Lower leg skin (tissue), 4 donors: ENCODE measurements at regions not wholly inside any gene's neighbourhood (a gene's known extent, or its start where the extent isn't known, plus 50 kb on each side); places are given as distances from the start of the nearest gene placed in this dataset.
"Not testable (repeated sequence)": the region's sequence is repeated elsewhere in the genome, so short reads cannot be mapped to it uniquely, and the experiment has no call there.

Experiments
- DNase-seq, 2 donors: peaks; one replicate each; pipeline ENCODE4 v3.0.0-alpha.2; 2019; ENCODE audit warnings: low spot score in 2 of 2
- H3K4me3 ChIP-seq: fragments of 200-600 bp; sonication (generic); 2 replicates; pipeline ENCODE4 v1.5.1; 2017; ENCODE audit warnings: mild to moderate bottlenecking, low read depth; ENCODE audit not compliant: poor library complexity, severe bottlenecking
- CTCF ChIP-seq, 3 donors: fragments of 450-650 bp; IDR thresholded peaks; one replicate each; pipeline ENCODE4 v1.5.1; 2016; ENCODE audit warnings: antibody characterized with exemption in 3 of 3, mild to moderate bottlenecking in 3 of 3, moderate library complexity in 2 of 3
- POLR2A ChIP-seq, 2 donors: fragments of 450-650 bp; IDR thresholded peaks; one replicate each; pipeline ENCODE4 v1.6.1; 2016 to 2017; ENCODE audit warnings: antibody characterized with exemption in 2 of 2, mild to moderate bottlenecking in 1 of 2, moderate library complexity in 1 of 2
- WGBS, 2 donors: methylation state at CpG; one replicate each; pipeline ENCODE4 v1.1.5; 2018; 5-methylcytosine and 5-hydroxymethylcytosine counted together
- intact Hi-C: fragments of 100-400 bp; cut with DNase I; formaldehyde crosslinking; loops from one replicate; pipeline ENCODE4 v1.15.0; 2023; ENCODE audit warnings: low total_unique reads

DNA sequence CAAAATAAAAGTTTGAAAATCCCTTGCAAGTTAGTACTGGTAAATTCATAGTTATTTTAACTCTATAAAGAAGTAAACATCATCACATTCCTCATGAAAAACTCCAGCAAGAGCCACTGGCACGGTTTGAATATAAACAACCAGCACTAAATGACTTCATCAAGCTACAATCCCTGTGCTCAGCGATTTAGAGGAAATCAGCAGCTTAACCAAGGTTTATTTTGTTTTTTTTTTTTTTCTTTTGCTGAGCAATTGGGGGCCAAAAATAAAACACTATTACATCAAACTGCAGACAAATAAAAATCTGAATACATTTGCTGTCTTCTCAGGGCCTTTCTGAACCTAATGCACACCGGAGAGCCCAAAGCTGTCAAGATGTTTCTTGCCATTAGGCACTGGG, 106.2 kb upstream of the SLC24A2 start:
- intact Hi-C loops, result no loop called here
- no peak overlapping the region for H3K4me3 ChIP-seq
- WGBS, 2 donors, result 33% methylated on average over 3 of the region's 3 CpGs
- DNase-seq, result no peak
- TF ChIP-seq CTCF (IDR thresholded peaks at IDR 0.05), result no peak
- TF ChIP-seq POLR2A (IDR thresholded peaks at IDR 0.05), result no peak

GRCh38 chr9:19885608-19886007, 96.8 kb upstream of the SLC24A2 start:
- H3K4me3 ChIP-seq, result no peak overlapping the region
- WGBS, 2 donors, result 92 to 94% methylated on average over 4 of the region's 4 CpGs
- no peak for DNase-seq
- TF ChIP-seq POLR2A (IDR thresholded peaks at IDR 0.05), result no peak
- no peak for TF ChIP-seq CTCF (IDR thresholded peaks at IDR 0.05)
- intact Hi-C loops, result no loop called here

DNA sequence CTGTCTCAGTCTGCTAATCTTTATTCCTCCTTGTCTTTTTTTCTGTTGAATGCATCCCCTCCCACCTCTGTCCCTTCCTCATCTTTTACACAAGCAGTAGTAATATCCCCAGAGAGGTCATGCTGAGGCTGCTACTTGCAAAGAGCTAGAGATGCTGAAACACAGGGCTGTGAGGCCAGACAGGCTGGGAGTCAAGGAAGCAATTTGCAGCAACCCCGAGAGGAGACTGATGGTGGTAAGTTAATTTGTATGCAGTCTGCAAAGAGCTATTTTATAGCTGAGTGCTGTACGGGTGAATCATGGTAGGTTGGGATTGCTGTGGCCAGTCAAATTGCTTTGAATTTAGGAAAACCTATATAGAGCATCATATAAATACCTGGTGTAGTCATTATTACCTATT, 90.2 kb upstream of the SLC24A2 start:
- 62 to 65% methylated on average over 2 of the region's 2 CpGs for WGBS, 2 donors
- no peak overlapping the region for H3K4me3 ChIP-seq
- DNase-seq, result no peak
- intact Hi-C loops, result no loop called here
- no peak for TF ChIP-seq POLR2A (IDR thresholded peaks at IDR 0.05)
- TF ChIP-seq CTCF (IDR thresholded peaks at IDR 0.05), result no peak

DNA sequence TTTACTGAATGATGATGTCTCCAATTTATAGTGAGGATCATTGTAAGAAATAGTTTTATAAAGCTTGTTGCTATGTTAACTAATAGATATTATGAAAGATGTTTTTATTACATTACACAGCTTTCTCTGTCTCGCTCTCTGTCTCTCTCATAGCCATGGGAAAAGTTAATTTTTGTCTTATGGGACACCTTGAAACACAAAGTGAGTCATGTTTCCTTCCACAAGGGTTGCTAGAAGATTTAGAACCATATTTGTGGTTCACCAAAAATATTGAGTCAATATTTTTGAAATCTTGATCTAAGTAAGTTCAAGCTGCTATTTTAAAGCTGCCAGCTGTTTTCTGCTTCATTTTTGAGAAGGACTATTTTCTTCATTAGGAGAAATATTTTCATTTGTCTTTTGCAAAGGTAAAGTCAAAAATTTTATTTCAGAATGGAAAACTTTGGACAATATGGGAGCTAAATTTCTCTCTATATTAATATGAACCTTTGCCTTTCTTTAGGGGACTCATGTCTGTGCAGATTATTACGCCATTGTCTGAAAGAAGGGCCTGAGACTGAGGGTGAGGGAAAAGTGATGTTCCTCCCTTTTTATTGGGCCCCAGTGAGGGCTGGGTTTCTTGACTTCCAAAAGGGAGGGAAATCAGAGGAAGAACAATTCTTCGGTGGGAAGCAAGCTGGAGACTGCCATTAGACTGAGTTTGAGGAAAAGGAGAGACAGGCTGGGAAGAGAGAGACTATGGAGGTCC, 87.9 kb upstream of the SLC24A2 start:
- H3K4me3 ChIP-seq, result no peak overlapping the region
- intact Hi-C loops, result no loop called here
- no peak for DNase-seq
- TF ChIP-seq POLR2A (IDR thresholded peaks at IDR 0.05), result no peak
- no peak for TF ChIP-seq CTCF (IDR thresholded peaks at IDR 0.05)
- 57 to 74% methylated on average over 3 of the region's 3 CpGs for WGBS, 2 donors

GRCh38 chr9:19875291-19875920, 86.6 kb upstream of the SLC24A2 start:
- H3K4me3 ChIP-seq, result no peak overlapping the region
- no peak for TF ChIP-seq POLR2A (IDR thresholded peaks at IDR 0.05)
- no peak for TF ChIP-seq CTCF (IDR thresholded peaks at IDR 0.05)
- DNase-seq, result no peak
- WGBS, 2 donors, result 49 to 56% methylated on average over 5 of the region's 5 CpGs
- intact Hi-C loops, result no loop called here

- intact Hi-C loops, DNase-seq, H3K4me3 ChIP-seq: not testable (repeated sequence)
- 91% methylated on average over 2 of the region's 2 CpGs for WGBS, 2 donors
Measured at GRCh38 chr9:19873188-19873587, 84.4 kb upstream of the SLC24A2 start.
